AG04449 (cell line): ENCODE measurements at regions not wholly inside any gene's neighbourhood (a gene's known extent, or its start where the extent isn't known, plus 50 kb on each side); places are given as distances from the start of the nearest gene placed in this dataset.

ENCODE experiments used
- CTCF ChIA-PET: fragments of 350-600 bp; formaldehyde crosslinking; extraction: SDS; loops from one replicate; lab custom pipeline; 2021; ENCODE audit warnings: antibody characterized with exemption; lab: Yijun Ruan, JAX
- POLR2A ChIA-PET: fragments of 400-600, 350-600 bp; formaldehyde crosslinking; extraction: SDS; loops from one replicate; lab custom pipeline; 2020; ENCODE audit warnings: antibody characterized with exemption, inconsistent platforms; lab: Yijun Ruan, JAX
- DNase-seq: peaks from one replicate; pipeline ENCODE4 v3.0.0-alpha.2; 2010; ENCODE audit warnings: low read depth, low spot score
- H3K4me3 ChIP-seq: 2 replicates; pipeline ENCODE4 v1.5.1; 2011; ENCODE audit warnings: low read depth, mild to moderate bottlenecking, control low read depth, low read length
- TF ChIP-seq, protein P1 (sequence below): IDR thresholded peaks from one replicate; pipeline ENCODE4 v1.5.1; 2011; ENCODE audit warnings: mild to moderate bottlenecking, moderate library complexity, low read length, control low read depth, inconsistent platforms; ENCODE audit not compliant: insufficient read depth; ENCODE audit errors: missing control alignments

DNA sequence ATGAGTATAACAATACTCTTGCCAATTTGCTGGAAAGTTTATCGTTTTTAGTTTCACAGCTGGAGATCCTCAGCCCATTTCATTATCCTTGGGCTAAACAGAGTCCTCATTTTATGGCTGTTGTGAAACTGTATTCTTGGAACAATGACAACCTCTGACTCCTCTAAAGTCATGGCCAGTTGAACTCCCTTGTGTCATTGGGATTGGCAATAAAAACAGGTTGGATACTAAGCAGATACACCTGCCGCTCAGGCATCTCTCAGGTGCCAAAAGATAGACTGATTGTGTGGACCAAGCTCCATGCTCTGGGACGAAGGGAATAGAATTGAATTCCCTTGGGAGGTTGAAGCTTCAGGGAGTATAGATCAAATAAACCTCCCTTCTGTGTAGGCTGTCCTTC, 182.2 kb downstream of the WDR11 start:
- no peak overlapping the region for H3K4me3 ChIP-seq
- TF ChIP-seq, protein P1, sequence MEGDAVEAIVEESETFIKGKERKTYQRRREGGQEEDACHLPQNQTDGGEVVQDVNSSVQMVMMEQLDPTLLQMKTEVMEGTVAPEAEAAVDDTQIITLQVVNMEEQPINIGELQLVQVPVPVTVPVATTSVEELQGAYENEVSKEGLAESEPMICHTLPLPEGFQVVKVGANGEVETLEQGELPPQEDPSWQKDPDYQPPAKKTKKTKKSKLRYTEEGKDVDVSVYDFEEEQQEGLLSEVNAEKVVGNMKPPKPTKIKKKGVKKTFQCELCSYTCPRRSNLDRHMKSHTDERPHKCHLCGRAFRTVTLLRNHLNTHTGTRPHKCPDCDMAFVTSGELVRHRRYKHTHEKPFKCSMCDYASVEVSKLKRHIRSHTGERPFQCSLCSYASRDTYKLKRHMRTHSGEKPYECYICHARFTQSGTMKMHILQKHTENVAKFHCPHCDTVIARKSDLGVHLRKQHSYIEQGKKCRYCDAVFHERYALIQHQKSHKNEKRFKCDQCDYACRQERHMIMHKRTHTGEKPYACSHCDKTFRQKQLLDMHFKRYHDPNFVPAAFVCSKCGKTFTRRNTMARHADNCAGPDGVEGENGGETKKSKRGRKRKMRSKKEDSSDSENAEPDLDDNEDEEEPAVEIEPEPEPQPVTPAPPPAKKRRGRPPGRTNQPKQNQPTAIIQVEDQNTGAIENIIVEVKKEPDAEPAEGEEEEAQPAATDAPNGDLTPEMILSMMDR = no peak
- DNase-seq = no peak
- CTCF ChIA-PET = no interaction called here
- POLR2A ChIA-PET = no interaction called here

DNA sequence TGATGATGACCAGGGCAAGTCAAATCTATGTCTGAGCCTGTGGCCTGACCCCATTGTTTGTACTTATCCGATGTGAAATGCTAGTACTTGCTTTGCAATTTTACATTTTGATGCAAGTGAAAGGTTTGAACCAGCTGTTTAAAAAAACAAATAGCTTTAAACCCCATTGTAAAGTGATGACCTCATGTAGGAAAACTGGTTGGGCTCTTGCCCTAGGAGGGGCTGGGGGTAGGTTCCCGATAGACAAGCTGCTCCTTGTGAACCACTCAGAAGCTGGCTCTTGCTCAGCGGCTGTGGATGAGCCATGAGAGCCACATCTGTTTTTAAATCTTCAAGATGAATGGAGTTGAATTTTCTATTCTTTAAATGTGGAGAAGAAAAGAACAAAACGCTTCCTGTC, 185.3 kb downstream of the WDR11 start:
- TF ChIP-seq, protein P1 = no peak
- ChIA-PET POLR2A (no interaction called here), CTCF (no interaction called here)
- DNase-seq = no peak
- no peak overlapping the region for H3K4me3 ChIP-seq

DNA sequence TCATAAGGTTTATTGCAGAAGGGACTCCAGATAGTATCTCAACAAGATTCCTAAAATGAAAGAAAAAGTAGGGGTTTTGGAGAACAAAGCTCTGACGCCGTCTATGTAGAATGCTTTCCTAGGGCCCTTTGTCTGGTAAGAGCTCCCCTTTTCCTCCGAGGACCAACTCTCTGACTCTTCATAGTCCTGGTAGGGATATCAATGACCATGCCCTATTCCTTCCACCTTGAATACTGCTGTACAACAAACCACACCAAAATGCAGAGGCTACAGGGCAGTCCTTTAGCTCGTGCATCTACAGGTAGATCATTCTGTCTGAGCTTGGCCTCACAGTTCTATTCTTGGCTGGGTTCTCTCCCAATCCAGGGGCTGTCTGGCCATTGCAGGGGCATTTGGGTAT, 190.3 kb downstream of the WDR11 start:
- no peak overlapping the region for H3K4me3 ChIP-seq
- ChIA-PET CTCF (no interaction called here), POLR2A (no interaction called here)
- no peak for DNase-seq
- TF ChIP-seq, protein P1 = no peak

DNA sequence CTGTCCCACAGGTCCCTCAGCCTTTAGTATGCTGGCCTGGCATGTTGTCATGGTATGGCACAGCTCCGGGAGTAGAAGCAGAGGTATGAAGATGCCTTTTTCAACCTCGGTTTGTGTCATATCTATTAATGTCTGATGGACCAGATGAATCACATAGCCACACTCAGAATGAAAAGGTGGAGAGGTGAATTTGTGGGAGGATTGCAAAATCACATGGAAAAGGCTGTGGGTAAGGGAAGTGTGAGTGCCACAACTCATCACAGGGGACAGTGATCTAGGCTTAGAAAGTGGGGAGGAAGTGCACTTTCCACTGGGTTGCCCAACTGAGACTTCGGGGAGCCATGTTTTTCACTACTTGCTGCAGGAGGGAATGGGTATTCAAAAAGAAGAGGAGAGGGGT, 190.7 kb downstream of the WDR11 start:
- ChIA-PET CTCF (no interaction called here), POLR2A (no interaction called here)
- TF ChIP-seq, protein P1 = no peak
- no peak overlapping the region for H3K4me3 ChIP-seq
- no peak for DNase-seq

DNA sequence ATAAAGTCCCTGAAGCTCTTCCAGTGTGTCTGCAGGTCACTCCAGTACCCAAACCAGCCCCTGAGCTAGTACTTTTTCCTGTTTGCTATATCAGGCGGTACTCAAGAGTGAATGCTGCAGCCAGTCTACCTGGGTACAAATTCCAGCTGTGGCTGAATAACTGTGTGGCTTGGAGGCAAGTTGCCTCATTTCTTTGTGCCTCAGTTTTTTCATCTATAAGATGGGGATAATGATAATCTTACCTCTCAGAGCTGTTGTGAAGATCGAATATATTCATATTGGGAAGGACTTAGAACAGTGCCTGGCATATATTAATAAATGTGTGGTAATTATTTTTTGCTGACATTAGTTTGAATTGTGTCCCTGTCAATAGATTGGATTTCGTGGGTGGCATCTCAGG, 191.2 kb downstream of the WDR11 start:
- TF ChIP-seq, protein P1 = no peak
- ChIA-PET POLR2A (no interaction called here), CTCF (no interaction called here)
- H3K4me3 ChIP-seq = no peak overlapping the region
- no peak for DNase-seq

DNA sequence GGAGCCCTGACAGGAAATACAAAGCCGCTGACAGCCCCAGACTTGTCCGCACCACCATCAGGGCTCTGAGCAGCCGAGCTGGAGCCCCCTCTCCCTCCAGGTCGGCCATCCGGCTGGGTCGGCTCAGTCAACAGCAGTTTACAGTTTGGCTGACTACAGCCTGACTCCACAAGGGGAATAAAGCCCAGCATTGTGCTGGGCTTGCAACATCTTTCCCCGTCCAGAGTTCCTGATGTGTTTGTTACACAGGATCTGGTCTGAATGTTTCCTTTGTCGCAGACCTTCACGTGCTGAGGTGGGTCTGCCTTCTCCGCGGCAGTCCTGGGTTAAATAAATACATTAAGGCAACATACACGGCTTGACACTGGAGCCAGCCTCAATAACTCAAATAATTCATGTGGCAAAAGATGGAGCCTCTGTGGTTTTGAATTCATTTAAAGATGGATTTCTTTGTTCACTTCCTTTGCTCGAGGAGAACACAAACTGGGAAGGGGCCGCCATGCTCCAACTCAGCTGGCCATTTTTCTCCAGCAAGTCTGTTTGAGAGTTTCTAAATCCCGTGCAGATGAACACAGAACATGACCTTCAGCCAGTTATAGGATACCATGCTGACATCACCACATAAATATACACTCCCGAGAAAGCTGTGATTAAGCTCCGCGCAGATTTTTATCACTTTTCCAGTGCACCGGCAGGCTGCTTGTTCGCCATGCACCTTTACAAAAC, 192.1 kb downstream of the WDR11 start:
- ChIA-PET POLR2A (no interaction called here), CTCF (no interaction called here)
- no peak overlapping the region for H3K4me3 ChIP-seq
- DNase-seq = no peak
- TF ChIP-seq, protein P1 = no peak
